IMR-90 (cell line): ENCODE measurements at regions not wholly inside any gene's neighbourhood (a gene's known extent, or its start where the extent isn't known, plus 50 kb on each side); places are given as distances from the start of the nearest gene placed in this dataset.

ENCODE experiments used
- ATAC-seq: fragments of 200-7000 bp; cut with Tn5 transposase; 2 replicates; pipeline ENCODE4 v1.9.1; 2020; ENCODE audit warnings: low read depth, mild to moderate bottlenecking, moderate library complexity
- BruUV-seq: library from RNA; stranded (reverse); fragments of 400-500 nt; replicated peaks from 2 replicates; lab custom pipeline; 2021; lab: Mats Ljungman, UMichigan
- CTCF ChIA-PET: fragments of 300-600 bp; formaldehyde crosslinking; extraction: SDS; loops from one replicate; lab custom pipeline; 2021; ENCODE audit warnings: antibody characterized with exemption; lab: Yijun Ruan, JAX
- POLR2A ChIA-PET: fragments of 300-600 bp; sonication (Branson Sonifier 250); formaldehyde crosslinking; loops from one replicate; lab custom pipeline; 2022; ENCODE audit warnings: antibody characterized with exemption; ENCODE audit not compliant: unreplicated experiment; lab: Charles Lee
- DNase-seq: peaks from one replicate; pipeline ENCODE4 v3.0.0; 2013
- H2AFZ ChIP-seq: replicated peaks from 2 replicates; pipeline ENCODE3; 2013; ENCODE audit warnings: low read length, mild to moderate bottlenecking; ENCODE audit not compliant: poor library complexity
- H2AK5ac ChIP-seq: 2 replicates; pipeline ENCODE4 v1.6.1; 2013; ENCODE audit warnings: low read depth, low read length, inconsistent platforms
- H2AK9ac ChIP-seq: replicated peaks from 2 replicates; pipeline ENCODE3; 2013; ENCODE audit warnings: mild to moderate bottlenecking, low read depth, low read length, moderate library complexity; ENCODE audit not compliant: poor library complexity
- H2BK120ac ChIP-seq: 2 replicates; pipeline ENCODE4 v1.6.1; 2013; ENCODE audit warnings: low read depth, low read length, inconsistent platforms
- H2BK15ac ChIP-seq: 3 replicates; pipeline ENCODE4 v1.6.1; 2013; ENCODE audit warnings: low read depth, low read length, inconsistent platforms
- H2BK20ac ChIP-seq: 2 replicates; pipeline ENCODE4 v1.6.1; 2013; ENCODE audit warnings: low read depth, mild to moderate bottlenecking, inconsistent platforms, low read length, moderate library complexity
- H2BK5ac ChIP-seq: 2 replicates; pipeline ENCODE4 v1.6.1; 2013; ENCODE audit warnings: mild to moderate bottlenecking, low read depth, low read length, inconsistent platforms; ENCODE audit not compliant: poor library complexity, severe bottlenecking
- H3K14ac ChIP-seq: replicated peaks from 2 replicates; pipeline ENCODE4 v1.6.1; 2013; ENCODE audit warnings: low read depth, low read length, inconsistent platforms
- H3K18ac ChIP-seq: 2 replicates; pipeline ENCODE4 v1.6.1; 2013; ENCODE audit warnings: low read depth, low read length, control low read depth
- H3K23ac ChIP-seq: 2 replicates; pipeline ENCODE4 v1.6.1; 2013; ENCODE audit warnings: low read depth, low read length, inconsistent platforms
- H3K27ac ChIP-seq: 2 replicates; pipeline ENCODE4 v1.5.1; 2013; ENCODE audit warnings: mild to moderate bottlenecking, control low read depth, low read length; ENCODE audit not compliant: insufficient read depth
- H3K27me3 ChIP-seq: 2 replicates; pipeline ENCODE4 v1.6.1; 2013; ENCODE audit warnings: low read length; ENCODE audit not compliant: control insufficient read depth, insufficient read depth
- H3K36me3 ChIP-seq: 2 replicates; pipeline ENCODE4 v1.6.1; 2013; ENCODE audit warnings: low read length, mixed read lengths; ENCODE audit not compliant: control insufficient read depth, insufficient read depth
- H3K4ac ChIP-seq: 2 replicates; pipeline ENCODE4 v1.6.1; 2013; ENCODE audit warnings: low read depth, low read length, inconsistent platforms
- H3K4me1 ChIP-seq: 2 replicates; pipeline ENCODE4 v1.6.1; 2013; ENCODE audit warnings: low read length, mixed read lengths; ENCODE audit not compliant: control insufficient read depth, insufficient read depth
- H3K4me2 ChIP-seq: 2 replicates; pipeline ENCODE4 v1.6.1; 2013; ENCODE audit warnings: low read depth, mild to moderate bottlenecking, control low read depth, low read length, moderate library complexity
- H3K4me3 ChIP-seq: 2 replicates; pipeline ENCODE4 v1.5.1; 2013; ENCODE audit warnings: low read depth, mild to moderate bottlenecking, control low read depth, low read length, moderate library complexity; ENCODE audit not compliant: insufficient read depth
- H3K56ac ChIP-seq: 2 replicates; pipeline ENCODE4 v1.6.1; 2013; ENCODE audit warnings: low read length, inconsistent platforms; ENCODE audit not compliant: insufficient read depth; ENCODE audit errors: extremely low read depth
- H3K79me1 ChIP-seq, 2 experiments: 2 replicates each; pipeline ENCODE4 v1.6.1; 2013; ENCODE audit warnings: low read length in 2 of 2, inconsistent platforms in 1 of 2, low read depth in 1 of 2
- H3K9ac ChIP-seq: 2 replicates; pipeline ENCODE4 v1.6.1; 2013; ENCODE audit warnings: low read depth, low read length, control low read depth
- H3K9me1 ChIP-seq: 2 replicates; pipeline ENCODE4 v1.6.1; 2013; ENCODE audit warnings: low read length, inconsistent platforms; ENCODE audit not compliant: insufficient read depth
- H3K9me3 ChIP-seq: 2 replicates; pipeline ENCODE4 v1.6.1; 2013; ENCODE audit warnings: low read length; ENCODE audit not compliant: control insufficient read depth, insufficient read depth
- H4K20me1 ChIP-seq: 2 replicates; pipeline ENCODE4 v1.6.1; 2013; ENCODE audit warnings: low read length, inconsistent platforms; ENCODE audit not compliant: insufficient read depth
- H4K5ac ChIP-seq: 2 replicates; pipeline ENCODE4 v1.6.1; 2013; ENCODE audit warnings: mild to moderate bottlenecking, low read depth, low read length, control low read depth
- H4K8ac ChIP-seq, 2 experiments: 2 replicates each; pipeline ENCODE4 v1.6.1; 2013; ENCODE audit warnings: low read depth in 2 of 2, low read length in 2 of 2, control low read depth in 1 of 2, inconsistent platforms in 1 of 2
- H4K91ac ChIP-seq: 2 replicates; pipeline ENCODE4 v1.6.1; 2013; ENCODE audit warnings: low read depth, low read length, inconsistent platforms; ENCODE audit not compliant: insufficient read depth
- BHLHE40 ChIP-seq: fragments of 150-350 bp; IDR thresholded peaks from 2 replicates; pipeline ENCODE4 v1.6.1; 2016; ENCODE audit warnings: mild to moderate bottlenecking, low read depth, low read length
- CEBPB ChIP-seq: IDR thresholded peaks from 2 replicates; pipeline ENCODE4 v1.6.1; 2012; ENCODE audit warnings: low read depth, low read length, improper control_type of control experiment
- CHD1 ChIP-seq: IDR thresholded peaks from 2 replicates; pipeline ENCODE4 v1.6.1; 2012; ENCODE audit warnings: low read depth, low read length, improper control_type of control experiment
- FOS ChIP-seq: fragments of 150-350 bp; IDR thresholded peaks from 2 replicates; pipeline ENCODE4 v1.6.1; 2016; ENCODE audit warnings: low read depth, low read length
- MAFK ChIP-seq: IDR thresholded peaks from 2 replicates; pipeline ENCODE4 v1.6.1; 2012; ENCODE audit warnings: low read depth, low read length, improper control_type of control experiment
- MAZ ChIP-seq: IDR thresholded peaks from 2 replicates; pipeline ENCODE4 v1.6.1; 2012; ENCODE audit warnings: low read depth, mild to moderate bottlenecking, low read length, improper control_type of control experiment, moderate library complexity, borderline replicate concordance
- MXI1 ChIP-seq: IDR thresholded peaks from 2 replicates; pipeline ENCODE4 v1.6.1; 2012; ENCODE audit warnings: low read depth, mild to moderate bottlenecking, low read length, moderate library complexity, borderline replicate concordance
- NFE2L2 ChIP-seq: fragments of 150-350 bp; IDR thresholded peaks from 2 replicates; pipeline ENCODE4 v1.6.1; 2016; ENCODE audit warnings: low read depth, mild to moderate bottlenecking, low read length
- POLR2A ChIP-seq: IDR thresholded peaks from 2 replicates; pipeline ENCODE4 v1.6.1; 2012; ENCODE audit warnings: mild to moderate bottlenecking, low read depth, low read length
- RAD21 ChIP-seq: IDR thresholded peaks from 2 replicates; pipeline ENCODE4 v1.6.1; 2012; ENCODE audit warnings: low read length, improper control_type of control experiment
- RCOR1 ChIP-seq: IDR thresholded peaks from 2 replicates; pipeline ENCODE4 v1.6.1; 2012; ENCODE audit warnings: mild to moderate bottlenecking, low read length, improper control_type of control experiment; ENCODE audit not compliant: insufficient replicate concordance
- RFX5 ChIP-seq: IDR thresholded peaks from 2 replicates; pipeline ENCODE4 v1.8.0; 2012; ENCODE audit warnings: low read depth, mild to moderate bottlenecking, low read length, moderate library complexity
- SMC3 ChIP-seq: fragments of 150-350 bp; IDR thresholded peaks from 2 replicates; pipeline ENCODE4 v1.6.1; 2016; ENCODE audit warnings: low read depth, mild to moderate bottlenecking, antibody characterized with exemption, low read length, moderate library complexity
- dilution Hi-C: fragments of 300-500 bp; cut with HindIII; formaldehyde crosslinking; loops from one replicate; pipeline ENCODE4 v1.14.3; 2018; ENCODE audit warnings: low sequenced_read_pairs; ENCODE audit not compliant: unreplicated experiment
- in situ Hi-C: fragments of 300-500 bp; cut with MboI; formaldehyde crosslinking; loops from 3 replicates; pipeline ENCODE4 v1.14.3; 2019; ENCODE audit warnings: low sequenced_read_pairs, inconsistent platforms, mixed read lengths
- intact Hi-C: fragments of 100-400 bp; cut with micrococcal nuclease; formaldehyde crosslinking; loops from 2 replicates; pipeline ENCODE4 v1.10.0; 2022
- TF ChIP-seq, protein P1 (sequence below): fragments of 150-350 bp; IDR thresholded peaks from 2 replicates; pipeline ENCODE4 v1.6.1; 2017; ENCODE audit warnings: mild to moderate bottlenecking, antibody characterized with exemption, low read length, low read depth
- TF ChIP-seq, protein P2 (sequence below): conservative IDR thresholded peaks from 2 replicates; pipeline ENCODE4 v1.5.1; 2012; ENCODE audit warnings: mild to moderate bottlenecking, low read depth, low read length, improper control_type of control experiment
- TF ChIP-seq, protein P3 (sequence below): fragments of 150-350 bp; IDR thresholded peaks from 2 replicates; pipeline ENCODE4 v1.6.1; 2016; ENCODE audit warnings: low read depth, mild to moderate bottlenecking, low read length, moderate library complexity, borderline replicate concordance

- Histone ChIP-seq H2BK20ac (no peak overlapping the region), H4K91ac (no peak overlapping the region), H3K18ac (no peak overlapping the region), H3K9me1 (no peaks in the 10 kb centered on the region), H3K4ac (no peak overlapping the region), H3K14ac (no peak overlapping the region), H3K9me3 (no peaks in the 10 kb centered on the region), H2BK15ac (no peak overlapping the region), H3K56ac (no peak overlapping the region), H3K79me1 (no peaks in the 10 kb centered on the region), H3K27me3 (no peaks in the 10 kb centered on the region), H2AFZ (no peak overlapping the region), H3K4me3 (no peak overlapping the region), H2BK120ac (no peak overlapping the region), H4K8ac (no peak overlapping the region), H3K4me2 (no peak overlapping the region), H3K9ac (no peak overlapping the region), H2AK9ac (no peak overlapping the region), H4K20me1 (no peaks in the 10 kb centered on the region), H4K5ac (no peak overlapping the region), H3K36me3 (no peaks in the 10 kb centered on the region), H3K27ac (no peak overlapping the region), H3K23ac (no peak overlapping the region), H2BK5ac (no peak overlapping the region), H3K4me1 (no peaks in the 10 kb centered on the region), H2AK5ac (no peak overlapping the region)
- CTCF ChIA-PET = no interaction called here
- in situ Hi-C loops (no loop called here), intact Hi-C loops (no loop called here), dilution Hi-C loops (no loop called here)
- TF ChIP-seq RCOR1 = no peak
- TF ChIP-seq, protein P1, sequence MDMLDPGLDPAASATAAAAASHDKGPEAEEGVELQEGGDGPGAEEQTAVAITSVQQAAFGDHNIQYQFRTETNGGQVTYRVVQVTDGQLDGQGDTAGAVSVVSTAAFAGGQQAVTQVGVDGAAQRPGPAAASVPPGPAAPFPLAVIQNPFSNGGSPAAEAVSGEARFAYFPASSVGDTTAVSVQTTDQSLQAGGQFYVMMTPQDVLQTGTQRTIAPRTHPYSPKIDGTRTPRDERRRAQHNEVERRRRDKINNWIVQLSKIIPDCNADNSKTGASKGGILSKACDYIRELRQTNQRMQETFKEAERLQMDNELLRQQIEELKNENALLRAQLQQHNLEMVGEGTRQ = no peak
- TF ChIP-seq, protein P2, sequence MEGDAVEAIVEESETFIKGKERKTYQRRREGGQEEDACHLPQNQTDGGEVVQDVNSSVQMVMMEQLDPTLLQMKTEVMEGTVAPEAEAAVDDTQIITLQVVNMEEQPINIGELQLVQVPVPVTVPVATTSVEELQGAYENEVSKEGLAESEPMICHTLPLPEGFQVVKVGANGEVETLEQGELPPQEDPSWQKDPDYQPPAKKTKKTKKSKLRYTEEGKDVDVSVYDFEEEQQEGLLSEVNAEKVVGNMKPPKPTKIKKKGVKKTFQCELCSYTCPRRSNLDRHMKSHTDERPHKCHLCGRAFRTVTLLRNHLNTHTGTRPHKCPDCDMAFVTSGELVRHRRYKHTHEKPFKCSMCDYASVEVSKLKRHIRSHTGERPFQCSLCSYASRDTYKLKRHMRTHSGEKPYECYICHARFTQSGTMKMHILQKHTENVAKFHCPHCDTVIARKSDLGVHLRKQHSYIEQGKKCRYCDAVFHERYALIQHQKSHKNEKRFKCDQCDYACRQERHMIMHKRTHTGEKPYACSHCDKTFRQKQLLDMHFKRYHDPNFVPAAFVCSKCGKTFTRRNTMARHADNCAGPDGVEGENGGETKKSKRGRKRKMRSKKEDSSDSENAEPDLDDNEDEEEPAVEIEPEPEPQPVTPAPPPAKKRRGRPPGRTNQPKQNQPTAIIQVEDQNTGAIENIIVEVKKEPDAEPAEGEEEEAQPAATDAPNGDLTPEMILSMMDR = no peak
- TF ChIP-seq FOS = no peak
- TF ChIP-seq CHD1 = no peak
- no peak for TF ChIP-seq MXI1
- TF ChIP-seq POLR2A = no peak
- no peak for TF ChIP-seq CEBPB
- TF ChIP-seq MAFK = no peak
- TF ChIP-seq BHLHE40 = no peak
- TF ChIP-seq, protein P3, sequence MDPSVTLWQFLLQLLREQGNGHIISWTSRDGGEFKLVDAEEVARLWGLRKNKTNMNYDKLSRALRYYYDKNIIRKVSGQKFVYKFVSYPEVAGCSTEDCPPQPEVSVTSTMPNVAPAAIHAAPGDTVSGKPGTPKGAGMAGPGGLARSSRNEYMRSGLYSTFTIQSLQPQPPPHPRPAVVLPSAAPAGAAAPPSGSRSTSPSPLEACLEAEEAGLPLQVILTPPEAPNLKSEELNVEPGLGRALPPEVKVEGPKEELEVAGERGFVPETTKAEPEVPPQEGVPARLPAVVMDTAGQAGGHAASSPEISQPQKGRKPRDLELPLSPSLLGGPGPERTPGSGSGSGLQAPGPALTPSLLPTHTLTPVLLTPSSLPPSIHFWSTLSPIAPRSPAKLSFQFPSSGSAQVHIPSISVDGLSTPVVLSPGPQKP = no peak
- TF ChIP-seq SMC3 = no peak
- TF ChIP-seq NFE2L2 = no peak
- TF ChIP-seq MAZ = no peak
- no peak for TF ChIP-seq RFX5
- TF ChIP-seq RAD21 = no peak
- POLR2A ChIA-PET = no interaction called here
- BruUV-seq = no TSS peak
- no peak for ATAC-seq
- DNase-seq = no peak
These were observed 123.6 kb upstream of the ANK3 start for GRCh38 chr10:60513281-60513680.
